SH-SY5Y (cell line): ENCODE measurements at regions not wholly inside any gene's neighbourhood (a gene's known extent, or its start where the extent isn't known, plus 50 kb on each side); places are given as distances from the start of the nearest gene placed in this dataset.

ENCODE experiments used
- GATA2 ChIP-seq: IDR thresholded peaks from 2 replicates; pipeline ENCODE4 v1.6.1; 2011; ENCODE audit warnings: mild to moderate bottlenecking, low read depth, low read length
- GATA3 ChIP-seq: IDR thresholded peaks from 2 replicates; pipeline ENCODE4 v1.6.1; 2011; ENCODE audit warnings: low read depth, mild to moderate bottlenecking, low read length, moderate library complexity

DNA sequence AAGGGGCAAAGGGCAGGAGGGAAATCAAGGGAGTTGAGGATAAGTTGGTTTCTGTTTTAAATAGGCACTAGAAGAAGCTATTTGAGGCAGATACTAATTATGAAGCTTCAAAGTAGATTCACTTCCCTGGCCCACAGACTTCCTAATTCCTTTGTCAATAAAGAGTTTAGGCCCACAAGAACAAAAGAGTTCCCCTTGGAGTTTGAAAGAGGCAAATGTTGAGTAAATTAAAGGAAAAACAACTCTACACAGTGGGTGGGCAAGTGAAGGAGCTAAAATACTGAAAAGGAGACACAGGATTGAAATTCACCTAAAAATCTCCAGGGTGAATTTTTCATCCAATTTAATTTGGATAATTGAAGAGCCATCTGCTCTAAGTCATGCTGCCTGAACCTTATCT lies 411.7 kb upstream of the RORA start:
- TF ChIP-seq GATA3, result no peak
- no peak for TF ChIP-seq GATA2
